NCI-H748 (cell line): ENCODE measurements at regions not wholly inside any gene's neighbourhood (a gene's known extent, or its start where the extent isn't known, plus 50 kb on each side); places are given as distances from the start of the nearest gene placed in this dataset.
"Not testable (repeated sequence)": the region's sequence is repeated elsewhere in the genome, so short reads cannot be mapped to it uniquely, and the experiment has no call there.

ENCODE experiments used
- DNase-seq: peaks from one replicate; lab custom pipeline; 2025; ENCODE audit not compliant: unreplicated experiment; lab: John Stamatoyannopoulos, UW

DNA sequence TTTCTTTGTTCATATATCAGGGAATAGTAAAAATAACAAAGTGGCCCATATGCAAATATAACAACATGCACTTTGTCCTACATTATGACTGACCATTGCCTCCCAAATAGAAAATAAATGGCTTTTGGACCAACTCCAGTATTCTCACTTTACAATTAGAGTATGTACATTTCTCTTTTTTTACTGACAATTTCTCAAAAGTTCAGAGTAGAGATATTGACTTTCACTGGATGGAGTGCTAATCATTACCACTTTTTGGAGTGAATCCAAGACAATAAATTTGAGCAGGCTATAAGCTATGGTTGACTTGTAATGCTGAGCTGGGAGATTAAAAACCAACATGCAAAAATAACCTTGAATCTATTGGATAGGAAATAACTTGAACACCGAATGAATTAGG is 987.4 kb downstream of the SUCLG1 start:
- DNase-seq: peak; percentile 93

DNA sequence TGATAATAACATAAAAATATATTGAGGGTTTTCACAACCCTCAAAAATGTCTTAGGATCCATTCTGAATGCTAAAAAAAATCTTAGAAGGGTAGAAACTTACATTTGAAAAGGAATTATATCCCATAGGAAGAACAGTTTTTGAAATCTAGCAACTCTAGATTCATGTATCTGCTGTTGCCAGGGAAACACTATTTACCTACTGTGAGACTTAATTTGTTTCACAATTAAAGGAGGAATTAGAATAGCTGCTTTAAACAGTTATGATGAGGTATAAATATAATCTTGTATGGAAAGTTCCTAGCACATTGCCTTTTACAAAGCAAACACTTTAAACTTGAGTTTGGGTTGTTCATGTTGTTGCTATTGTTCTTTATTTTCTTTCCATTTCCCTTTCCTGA is 988.2 kb downstream of the SUCLG1 start:
- peak; percentile 90 for DNase-seq

DNA sequence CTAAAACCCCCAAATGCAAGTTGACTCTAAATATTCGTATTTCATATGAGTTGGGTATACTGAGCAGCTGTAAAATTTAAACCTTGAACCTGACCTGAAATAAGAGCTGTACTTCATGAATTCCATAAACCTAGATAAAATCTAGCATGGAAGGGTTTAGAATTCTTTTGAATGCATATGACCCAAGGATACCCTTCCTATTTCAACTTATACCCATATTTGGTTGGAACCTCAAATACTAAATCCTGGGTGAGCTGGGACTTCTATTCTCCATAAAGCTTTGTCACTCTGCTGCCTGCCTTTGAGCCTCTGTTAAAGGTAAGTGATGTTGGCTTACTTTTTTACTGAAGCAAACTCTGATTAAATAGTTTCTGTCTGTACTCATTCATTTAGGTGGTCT is 994.6 kb downstream of the SUCLG1 start:
- DNase-seq: no peak

DNA sequence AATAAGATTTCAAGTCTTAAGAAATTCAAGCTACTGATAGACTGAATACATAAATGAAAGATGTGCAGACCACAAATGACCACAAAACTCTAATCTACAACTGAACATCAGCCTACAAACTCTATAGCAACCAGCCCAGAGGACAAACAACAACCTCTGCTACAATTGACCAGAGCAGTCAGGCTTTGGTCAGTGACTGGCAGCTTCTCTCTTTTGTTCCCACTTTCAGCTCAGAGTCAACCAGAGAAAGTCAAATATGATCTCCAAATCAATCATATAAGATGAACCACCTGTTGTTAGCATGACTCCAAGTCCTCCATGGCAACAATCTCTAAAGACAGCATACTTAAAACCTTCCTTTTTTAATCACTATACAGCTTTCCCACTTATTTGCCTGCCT is 996.2 kb downstream of the SUCLG1 start:
- DNase-seq: no peak

DNA sequence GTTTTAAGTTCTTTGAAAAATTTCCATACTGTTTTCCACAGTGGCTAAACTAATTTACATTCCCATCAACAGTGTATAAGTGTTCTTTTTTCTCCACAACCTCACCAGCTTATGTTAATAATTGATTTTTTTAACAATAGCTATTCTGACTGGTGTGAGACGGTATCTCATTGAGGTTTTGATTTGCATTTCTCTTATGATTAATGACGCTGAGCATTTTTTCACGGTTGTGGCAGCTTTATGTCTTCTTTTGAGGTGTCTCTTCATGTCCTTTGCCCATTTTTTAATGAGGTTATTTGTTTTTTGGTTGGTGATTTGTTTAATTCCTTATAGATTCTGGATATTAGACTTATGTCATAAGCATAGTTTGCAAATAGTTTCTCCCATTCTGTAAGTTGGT is 997.9 kb downstream of the SUCLG1 start:
- no peak for DNase-seq

DNA sequence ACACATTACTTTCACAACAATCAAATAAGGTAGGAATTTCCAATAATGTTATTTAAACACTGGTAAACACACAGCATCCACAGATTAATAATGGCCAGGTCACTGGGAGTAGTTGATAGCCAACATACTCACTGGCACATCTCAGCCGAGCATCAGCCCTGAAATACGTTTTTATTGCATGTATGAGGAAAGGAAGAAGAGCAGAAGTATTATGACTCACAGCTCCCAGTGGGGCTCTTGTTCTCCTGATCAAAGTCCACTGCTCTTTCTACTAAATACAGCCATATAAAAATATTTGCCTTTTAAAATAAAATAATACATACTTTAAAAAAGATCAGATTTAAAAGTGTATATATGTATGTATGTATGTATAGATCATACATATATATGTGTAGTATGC is 999.6 kb downstream of the SUCLG1 start:
- no peak for DNase-seq

DNA sequence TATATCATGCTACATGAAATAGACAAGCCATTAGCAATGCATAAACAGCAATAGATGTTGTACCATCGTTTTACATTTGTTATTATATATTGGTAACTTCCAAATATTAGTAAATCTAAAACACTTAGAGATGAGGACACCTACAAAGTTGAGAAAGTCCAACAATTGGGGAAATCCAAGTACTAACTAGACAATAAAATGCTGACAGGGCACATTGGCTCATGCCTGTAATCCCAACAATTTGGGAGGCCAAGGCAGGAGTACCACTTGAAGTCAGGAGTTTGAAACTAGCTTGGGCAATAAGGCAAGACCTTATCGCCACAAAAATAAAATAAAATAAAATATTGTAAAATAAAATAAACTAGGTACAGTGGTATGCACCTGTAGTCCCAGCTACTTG is 1023.1 kb downstream of the SUCLG1 start:
- DNase-seq: no peak

DNA sequence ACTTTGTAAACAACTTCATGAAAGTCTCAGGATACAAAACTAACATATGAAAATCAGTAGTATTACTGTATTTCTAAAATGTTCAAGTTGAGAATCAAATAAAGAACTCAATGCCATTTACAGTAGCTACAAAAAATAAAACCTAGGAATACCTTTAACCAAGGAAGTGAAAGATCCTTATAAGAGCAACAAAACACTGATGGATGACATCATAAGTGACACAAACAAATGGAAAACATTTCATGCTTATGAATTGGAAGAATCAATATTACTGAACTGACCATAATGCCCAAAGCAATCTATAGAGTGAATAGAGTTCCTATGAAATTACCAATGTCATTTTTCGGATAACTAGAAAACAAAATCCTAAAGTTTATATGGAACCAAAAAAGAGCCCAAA is 1038.1 kb downstream of the SUCLG1 start:
- DNase-seq: no peak

DNA sequence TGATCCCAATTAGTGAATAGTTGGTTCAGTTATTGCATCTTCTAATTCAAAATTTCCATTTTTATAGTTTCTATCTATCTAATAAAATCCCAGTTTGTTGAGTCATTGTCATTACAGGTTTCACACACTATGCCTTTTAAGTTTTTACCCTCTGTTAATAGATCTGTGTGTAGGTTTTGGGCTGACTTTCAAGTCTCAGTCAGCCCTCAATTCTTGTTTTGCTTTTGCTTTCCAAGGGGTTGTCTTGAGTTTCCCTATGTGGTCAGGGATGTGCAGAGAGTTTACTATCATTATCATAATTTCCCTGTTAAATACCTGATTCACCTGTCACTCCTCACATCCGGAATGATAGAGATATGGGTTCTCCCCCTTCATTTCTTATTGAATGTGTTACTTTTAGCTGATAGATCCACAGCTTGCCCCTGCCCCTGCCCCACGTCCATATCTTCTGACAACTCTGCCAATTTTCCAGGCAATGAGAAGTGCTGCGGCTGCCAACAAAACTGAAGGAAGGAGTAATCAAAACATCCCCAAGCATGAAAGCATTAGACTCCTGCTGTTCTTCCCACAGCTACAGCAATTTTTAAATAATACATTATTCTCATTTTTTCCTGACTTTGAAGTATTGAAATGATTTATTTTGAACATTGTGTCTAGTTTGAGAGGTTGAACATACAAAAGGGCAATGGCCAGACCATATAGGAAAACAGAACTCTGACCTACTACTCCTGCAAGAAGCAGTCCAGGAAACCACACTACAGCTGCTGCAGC is 1064.8 kb downstream of the SUCLG1 start:
- DNase-seq: peak; percentile 27

DNA sequence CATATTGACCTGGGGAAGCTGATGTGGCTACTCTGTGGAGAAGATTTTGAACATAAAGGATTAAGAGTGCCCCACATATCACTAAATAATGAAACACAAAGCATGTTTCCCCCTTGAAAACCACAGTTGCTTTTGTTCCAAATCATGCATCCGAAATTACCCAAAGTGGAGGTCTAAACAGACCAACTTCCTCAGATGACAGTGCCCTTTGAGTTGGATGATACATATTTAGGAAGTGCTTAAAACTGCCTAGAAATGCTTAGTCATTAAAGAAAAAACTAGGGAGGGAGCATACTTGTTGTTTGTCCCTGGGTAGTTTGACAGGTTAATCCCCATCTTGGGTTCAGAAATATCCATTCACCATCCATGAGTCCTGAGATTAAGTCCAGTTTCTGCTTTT is 1070.3 kb downstream of the SUCLG1 start:
- no peak for DNase-seq

DNA sequence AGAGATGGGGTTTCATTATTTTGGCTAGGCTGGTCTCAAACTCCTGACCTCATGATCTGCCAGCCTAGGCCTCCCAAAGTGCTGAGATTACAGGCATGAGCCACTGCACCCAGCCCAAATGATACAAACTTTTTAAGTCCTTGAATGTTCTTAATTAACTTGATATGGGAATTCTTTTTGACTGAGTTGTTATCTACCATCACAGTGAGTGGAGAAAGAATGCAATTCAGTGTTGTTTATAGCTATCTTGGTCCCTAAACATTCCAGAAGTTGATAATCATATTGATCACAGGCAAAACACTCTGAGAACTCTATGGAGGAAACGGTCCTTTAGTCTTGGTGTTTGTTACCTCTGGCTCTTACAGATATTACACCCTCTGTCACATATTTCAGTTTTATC is 1072.5 kb downstream of the SUCLG1 start:
- DNase-seq: no peak

DNA sequence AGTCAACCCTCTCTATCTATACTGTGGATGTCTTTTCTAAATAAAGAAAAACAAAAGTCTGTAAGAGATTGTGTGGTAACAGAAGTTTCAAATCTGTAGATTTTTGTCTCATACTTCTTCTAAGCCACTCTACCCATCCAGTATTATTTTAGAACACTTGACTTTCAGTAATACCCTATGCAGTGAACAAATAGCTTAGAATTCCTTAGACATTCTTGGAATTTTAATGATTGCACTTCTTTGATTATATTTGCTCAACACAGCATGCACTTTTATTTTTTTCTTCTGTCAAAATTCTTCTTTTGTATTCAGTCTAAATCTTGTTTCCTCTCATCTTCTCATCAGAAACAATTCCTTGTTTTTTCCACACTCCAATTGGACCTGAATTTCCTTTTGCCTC is 1080.2 kb downstream of the SUCLG1 start:
- no peak for DNase-seq

DNA sequence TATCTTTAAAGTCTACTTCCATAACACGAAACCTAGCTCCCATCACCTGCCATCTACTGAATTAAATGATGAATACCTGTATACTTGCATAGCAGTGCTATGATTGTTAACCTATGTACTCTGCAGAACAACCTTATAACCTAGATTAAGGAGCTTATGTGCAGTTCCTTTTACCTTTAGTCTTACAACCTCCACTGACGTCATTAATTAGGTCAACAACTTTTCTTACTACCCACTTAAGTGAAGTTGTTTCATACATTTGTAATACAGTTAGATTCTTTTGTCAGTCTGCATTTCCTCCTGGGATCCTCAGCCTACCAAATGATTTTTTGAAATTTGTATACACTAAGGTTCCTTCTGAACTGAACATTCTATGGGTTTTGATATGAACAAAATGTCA is 1082.3 kb downstream of the SUCLG1 start:
- no peak for DNase-seq

DNA sequence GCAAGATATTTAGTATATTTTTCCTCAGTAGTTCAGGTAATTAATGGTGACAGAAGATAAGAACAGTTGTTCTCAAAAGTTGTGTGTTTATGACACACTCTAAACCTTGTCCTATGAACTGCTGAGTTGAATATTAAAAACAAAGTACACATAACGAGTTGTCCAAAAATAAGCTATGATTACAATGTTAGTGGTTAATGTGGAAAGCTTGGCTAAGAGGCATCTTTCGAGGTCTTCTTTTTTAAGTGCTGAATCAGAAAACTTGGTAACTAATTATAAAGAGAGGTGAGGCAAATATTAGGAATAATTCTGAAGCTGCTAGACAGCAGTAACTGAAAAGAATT is 1088.7 kb downstream of the SUCLG1 start:
- no peak for DNase-seq

DNA sequence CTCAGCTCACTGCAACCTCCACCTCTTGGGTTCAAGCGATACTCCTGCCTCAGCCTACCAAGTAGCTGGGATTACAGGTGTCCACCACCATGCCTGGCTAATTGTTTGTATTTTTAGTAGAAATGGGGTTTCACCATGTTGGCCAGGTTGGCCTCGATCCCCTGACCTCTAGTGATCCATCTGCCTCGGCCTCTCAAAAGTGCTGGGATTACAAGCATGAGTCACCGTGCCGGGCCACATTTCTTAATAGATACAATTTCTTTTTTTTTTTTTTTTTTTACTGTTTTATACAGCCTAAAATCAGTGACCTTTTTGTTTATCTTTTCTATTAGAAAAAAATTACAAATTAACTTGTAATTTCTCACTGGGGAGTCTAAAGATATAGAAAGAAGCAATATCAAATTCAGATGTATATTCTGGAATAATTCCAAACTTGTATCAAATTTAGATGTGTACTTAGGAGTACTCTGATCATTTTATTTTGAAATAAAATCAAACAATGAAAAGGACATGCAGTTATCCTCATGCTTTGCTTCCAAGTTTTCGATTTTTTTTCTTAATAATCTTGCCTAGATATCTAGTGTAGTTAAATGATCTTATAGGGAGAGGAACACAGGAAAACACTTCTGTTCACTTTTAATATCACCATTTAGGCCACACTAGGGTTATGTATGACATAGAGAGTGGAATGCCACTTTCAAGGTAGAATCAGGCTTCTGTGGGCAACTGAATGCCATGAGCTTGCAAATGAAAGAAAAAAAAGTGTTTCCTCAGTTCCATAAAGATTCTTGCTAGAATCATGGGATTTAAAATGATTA is 1089.3 kb downstream of the SUCLG1 start:
- no peak for DNase-seq

DNA sequence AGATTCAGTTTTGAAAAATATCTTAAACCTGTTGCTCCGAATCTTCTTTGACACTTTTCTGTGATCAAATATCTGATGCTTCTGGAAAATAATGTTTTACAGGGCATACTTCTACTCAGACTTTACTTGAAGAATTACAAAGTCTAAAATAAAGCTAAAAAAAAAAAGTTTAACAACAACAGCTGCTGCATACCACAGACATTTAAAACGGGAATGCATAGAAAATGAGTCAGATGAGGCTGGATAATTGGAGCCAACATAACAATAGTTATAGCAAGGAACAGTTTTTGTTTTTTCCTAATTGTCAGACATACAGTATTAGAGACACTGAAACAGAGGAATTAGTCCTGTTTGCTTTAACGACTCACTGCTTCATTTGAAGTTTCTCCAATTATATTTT is 1090.2 kb downstream of the SUCLG1 start:
- no peak for DNase-seq

DNA sequence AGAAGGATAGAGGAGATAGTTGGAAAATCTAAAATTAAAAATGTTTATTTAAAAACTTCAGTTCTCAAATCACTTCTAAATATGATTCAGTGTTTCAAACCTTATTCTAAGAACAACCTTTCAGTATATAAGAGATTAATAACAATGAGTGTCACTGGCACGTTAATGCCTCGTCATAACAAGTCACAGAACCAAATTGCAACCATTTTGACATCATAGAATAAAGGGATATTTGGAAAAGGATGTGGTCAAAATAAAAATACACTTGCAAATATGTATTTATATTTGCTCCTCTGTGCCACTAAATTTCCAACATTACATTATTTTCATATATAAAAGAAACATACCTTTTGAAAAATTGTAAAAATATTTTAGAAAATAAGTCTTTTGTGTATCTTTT is 1090.6 kb downstream of the SUCLG1 start:
- no peak for DNase-seq

DNA sequence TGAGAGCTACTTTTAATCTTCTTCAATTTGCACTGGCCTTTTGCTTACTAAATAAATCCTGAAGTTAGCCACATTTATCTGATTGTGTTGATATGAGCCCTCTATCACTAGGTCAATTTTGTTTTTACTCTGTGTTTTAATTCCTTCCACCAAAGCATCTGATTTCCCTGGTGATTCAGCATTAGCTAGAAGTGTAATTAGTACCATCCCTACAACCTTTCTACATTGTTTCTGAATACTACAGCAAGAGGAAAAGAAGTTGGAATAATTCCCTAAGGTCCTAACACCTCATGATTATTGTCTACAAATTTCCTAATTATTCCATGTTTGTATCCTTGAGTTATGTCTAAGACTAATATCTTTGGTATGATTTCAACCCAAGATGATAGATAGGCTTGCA is 1093.6 kb downstream of the SUCLG1 start:
- no peak for DNase-seq

DNA sequence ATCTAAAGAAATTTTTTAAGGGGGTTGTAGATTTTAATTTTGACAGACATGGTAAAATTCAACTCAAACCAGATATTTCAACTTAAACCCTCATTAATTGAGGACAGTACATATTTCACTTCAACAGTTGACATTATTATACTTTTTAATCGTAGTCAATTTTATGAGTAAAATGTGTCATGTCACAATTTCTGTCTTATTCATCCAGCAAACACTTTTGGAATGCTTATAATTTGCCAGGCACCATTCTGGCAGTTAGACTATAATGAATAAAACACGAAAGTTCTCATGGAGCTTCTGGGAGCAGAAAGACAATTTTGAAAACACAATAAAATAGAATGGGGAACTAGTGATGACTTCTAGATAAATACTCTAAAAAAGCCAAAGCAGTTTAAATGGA is 1094.8 kb downstream of the SUCLG1 start:
- DNase-seq: no peak

DNA sequence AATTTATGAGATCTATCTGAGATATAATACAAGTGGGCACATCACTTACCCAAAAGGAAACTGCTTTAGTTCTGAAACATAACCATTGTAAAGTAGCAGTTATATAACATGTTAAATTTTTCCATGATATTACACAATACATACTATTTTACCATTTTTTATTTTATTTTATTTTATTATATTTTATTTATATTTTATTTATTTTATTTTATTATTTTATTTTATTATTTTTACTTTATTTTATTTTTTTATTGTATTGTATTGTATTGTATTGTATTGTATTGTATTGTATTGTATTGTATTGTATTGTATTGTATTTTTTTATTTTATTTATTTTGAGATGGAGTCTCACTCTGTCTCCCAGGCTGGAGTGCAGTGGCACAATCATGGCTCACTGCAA is 1095.9 kb downstream of the SUCLG1 start:
- DNase-seq: not testable (repeated sequence)

DNA sequence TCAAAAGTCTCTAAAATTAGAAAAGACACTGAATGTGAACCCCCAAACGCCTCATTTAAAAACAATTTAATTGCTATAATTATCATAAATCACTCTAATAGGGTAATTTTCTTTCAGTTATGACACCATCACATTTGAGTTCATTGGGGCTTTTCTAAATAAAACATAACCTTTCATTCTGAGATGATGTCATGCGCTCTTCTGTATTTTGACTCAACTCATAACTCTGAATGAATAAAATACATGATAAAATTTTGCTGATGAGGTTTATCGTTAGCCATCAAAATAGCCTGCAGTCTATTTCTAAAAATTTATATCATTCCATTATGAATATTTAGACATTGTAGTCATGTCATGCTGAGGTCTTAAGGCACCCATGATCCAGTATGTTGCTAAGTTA is 1099.7 kb downstream of the SUCLG1 start:
- DNase-seq: no peak

DNA sequence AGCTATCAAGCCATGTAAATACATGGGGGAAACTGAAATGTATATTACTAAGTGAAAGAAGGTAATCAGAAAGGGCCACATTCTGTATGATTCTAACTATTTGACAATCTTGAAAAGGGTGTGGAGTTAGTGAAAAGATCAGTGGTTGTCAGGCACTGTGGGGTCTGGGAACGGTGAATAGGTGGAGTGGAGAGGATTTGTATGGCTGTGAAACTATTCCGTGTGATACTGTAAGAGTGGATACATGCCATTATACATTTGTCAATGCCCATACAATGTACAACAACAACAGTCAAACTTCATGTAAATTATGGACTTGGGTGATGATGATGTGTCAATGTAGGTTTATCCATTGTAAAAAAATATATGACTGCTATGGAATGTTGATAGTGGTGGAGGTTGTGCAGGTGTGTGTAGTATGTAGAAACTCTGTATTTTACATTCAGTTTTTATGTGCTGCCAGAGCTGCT is 1116.2 kb downstream of the SUCLG1 start:
- DNase-seq: peak; percentile 33

DNA sequence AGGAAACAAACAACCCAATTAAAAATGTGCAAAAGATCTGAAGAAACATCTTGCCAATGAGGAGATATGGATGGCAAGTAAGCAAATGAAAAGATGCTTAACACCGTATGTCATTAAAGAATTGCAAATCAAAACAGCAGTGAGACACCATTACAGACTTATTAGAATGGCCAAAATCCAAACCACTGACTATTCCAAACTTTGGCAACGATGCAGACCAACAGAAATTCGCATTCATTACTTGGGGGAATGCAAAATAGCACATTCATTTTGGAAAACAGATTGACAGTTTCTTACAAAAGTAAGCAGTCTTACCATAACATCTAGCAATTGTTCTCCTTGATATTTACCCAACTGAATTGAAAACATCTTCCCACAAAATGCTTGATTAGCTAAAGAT is 1118.7 kb downstream of the SUCLG1 start:
- DNase-seq: peak; percentile 45
